ENCODE measurements at regions not wholly inside any gene's neighbourhood (a gene's known extent, or its start where the extent isn't known, plus 50 kb on each side); places are given as distances from the start of the nearest gene placed in this dataset.

GRCh38 chr10:14459665-14460064 is 128.9 kb upstream of the FRMD4A start:
- no peaks in the 10 kb centered on the region for H3K4me1 ChIP-seq (ENCODE audit: control insufficient read depth, insufficient read depth, low read length)
- no peak for TF ChIP-seq FEZF1 (tag by site-specific recombination; IDR thresholded peaks at IDR 0.05)
- TF ChIP-seq ZFP37 (tag by site-specific recombination; IDR thresholded peaks at IDR 0.05), result no peak
- no peak for TF ChIP-seq ZNF394 (tag by site-specific recombination; IDR thresholded peaks at IDR 0.05; ENCODE audit: borderline replicate concordance)
- no peak for TF ChIP-seq REST (tag by site-specific recombination; IDR thresholded peaks at IDR 0.05)
- no peak for TF ChIP-seq ZNF239 (tag by site-specific recombination; IDR thresholded peaks at IDR 0.05)
- no peak for TF ChIP-seq ZBTB26 (tag by site-specific recombination; optimal IDR thresholded peaks at IDR 0.05)
- TF ChIP-seq SCRT1 (tag by site-specific recombination; IDR thresholded peaks at IDR 0.05; ENCODE audit: borderline replicate concordance), result no peak
- no peak for TF ChIP-seq ZNF302 (tag by site-specific recombination; IDR thresholded peaks at IDR 0.05; ENCODE audit: low read depth)
- TF ChIP-seq MYNN (tag by site-specific recombination; IDR thresholded peaks at IDR 0.05; ENCODE audit: borderline replicate concordance), result no peak
- no peak for TF ChIP-seq ZNF555 (tag by site-specific recombination; conservative IDR thresholded peaks at IDR 0.05)
- no peak for TF ChIP-seq ZNF521 (tag by site-specific recombination; IDR thresholded peaks at IDR 0.05)
- H3K4me3 ChIP-seq (ENCODE audit: low read depth, low read length), result no peak overlapping the region
- H3K9me3 ChIP-seq (ENCODE audit: control insufficient read depth, insufficient read depth, low read depth, low read length), result no peaks in the 10 kb centered on the region
- no peak overlapping the region for H3K27ac ChIP-seq (ENCODE audit: extremely low read depth, low read depth, low read length)
- POLR2A ChIA-PET, result no interaction called here
- CTCF ChIA-PET, result no interaction called here
- no peaks in the 10 kb centered on the region for H3K36me3 ChIP-seq (ENCODE audit: control insufficient read depth in 2 of 2, insufficient read depth in 1 of 2, low read length in 2 of 2)

- no peak overlapping the region for H3K4me3 ChIP-seq (ENCODE audit: low read depth, low read length)
- no peaks in the 10 kb centered on the region for H3K9me3 ChIP-seq (ENCODE audit: control insufficient read depth, insufficient read depth, low read depth, low read length)
- no peaks in the 10 kb centered on the region for H3K4me1 ChIP-seq (ENCODE audit: control insufficient read depth, insufficient read depth, low read length)
- H3K36me3 ChIP-seq (ENCODE audit: control insufficient read depth in 2 of 2, insufficient read depth in 1 of 2, low read length in 2 of 2), result no peaks in the 10 kb centered on the region
- POLR2A ChIA-PET, result no interaction called here
- CTCF ChIA-PET, result no interaction called here
- no peak overlapping the region for H3K27ac ChIP-seq (ENCODE audit: extremely low read depth, low read depth, low read length)
- TF ChIP-seq ZNF10 (tag by site-specific recombination; IDR thresholded peaks at IDR 0.05) (peak; percentile 95), TRIM28 (IDR thresholded peaks at IDR 0.05; ENCODE audit: borderline replicate concordance, low read length) (no peak)
Observed at GRCh38 chr10:14456870-14457266, 126.1 kb upstream of the FRMD4A start.

- POLR2A ChIA-PET, result no interaction called here
- H3K4me1 ChIP-seq (ENCODE audit: control insufficient read depth, insufficient read depth, low read length), result no peaks in the 10 kb centered on the region
- H3K4me3 ChIP-seq (ENCODE audit: low read depth, low read length), result no peak overlapping the region
- CTCF ChIA-PET, result interaction anchor here (0.6 kb wide), 1 partner anchor 24 kb away, joined by 6 read pairs; no protein-coding TSS in a partner anchor
- TF ChIP-seq ZNF221 (tag by site-specific recombination; IDR thresholded peaks at IDR 0.05; ENCODE audit: borderline replicate concordance), result no peak
- no peak for TF ChIP-seq ZNF449 (tag by site-specific recombination; IDR thresholded peaks at IDR 0.05)
- no peak for TF ChIP-seq ZNF843 (tag by site-specific recombination; IDR thresholded peaks at IDR 0.05)
- no peak for TF ChIP-seq ZNF138 (tag by site-specific recombination; IDR thresholded peaks at IDR 0.05; ENCODE audit: borderline replicate concordance)
- TF ChIP-seq ZNF623 (tag by site-specific recombination; IDR thresholded peaks at IDR 0.05), result no peak
- TF ChIP-seq ZNF529 (tag by site-specific recombination; IDR thresholded peaks at IDR 0.05; ENCODE audit: insufficient replicate concordance), result no peak
- no peak for TF ChIP-seq ZIC2 (tag by site-specific recombination; IDR thresholded peaks at IDR 0.05)
- no peak for TF ChIP-seq ZNF394 (tag by site-specific recombination; IDR thresholded peaks at IDR 0.05; ENCODE audit: borderline replicate concordance)
- TF ChIP-seq KLF9 (tag by site-specific recombination; IDR thresholded peaks at IDR 0.05; ENCODE audit: low read depth), result no peak
- no peak for TF ChIP-seq ZNF639 (tag by site-specific recombination; IDR thresholded peaks at IDR 0.05)
- no peak for TF ChIP-seq ZNF311 (tag by site-specific recombination; IDR thresholded peaks at IDR 0.05; ENCODE audit: borderline replicate concordance)
- no peak for TF ChIP-seq ZNF707 (tag by site-specific recombination; IDR thresholded peaks at IDR 0.05)
- no peak for TF ChIP-seq MYNN (tag by site-specific recombination; IDR thresholded peaks at IDR 0.05; ENCODE audit: borderline replicate concordance)
- no peak overlapping the region for H3K27ac ChIP-seq (ENCODE audit: extremely low read depth, low read depth, low read length)
- H3K36me3 ChIP-seq (ENCODE audit: control insufficient read depth in 2 of 2, insufficient read depth in 1 of 2, low read length in 2 of 2), result no peaks in the 10 kb centered on the region
- H3K9me3 ChIP-seq (ENCODE audit: control insufficient read depth, insufficient read depth, low read depth, low read length), result no peaks in the 10 kb centered on the region
Observed at GRCh38 chr10:14456218-14456869, 125.6 kb upstream of the FRMD4A start.
